HCT116 (cell line): ENCODE measurements at regions not wholly inside any gene's neighbourhood (a gene's known extent, or its start where the extent isn't known, plus 50 kb on each side); places are given as distances from the start of the nearest gene placed in this dataset.

Experiments
- ATAC-seq: fragments of 200-7000 bp; cut with Tn5 transposase; 2 replicates; pipeline ENCODE4 v1.9.1; 2020; ENCODE audit warnings: mild to moderate bottlenecking, moderate library complexity
- BruUV-seq: library from RNA; stranded (reverse); fragments of 400-500 nt; replicated peaks from 2 replicates; lab custom pipeline; 2021; lab: Mats Ljungman, UMichigan
- CTCF ChIA-PET: fragments of 300-600 bp; sonication (Branson Sonifier 250); formaldehyde crosslinking; loops from one replicate; lab custom pipeline; 2021; ENCODE audit warnings: antibody characterized with exemption; lab: Charles Lee
- POLR2A ChIA-PET: fragments of 300-600, 350-600 bp; sonication (Branson Sonifier 250); formaldehyde crosslinking; loops from one replicate; lab custom pipeline; 2021; ENCODE audit warnings: antibody characterized with exemption; lab: Charles Lee
- RAD21 ChIA-PET, 2 experiments: fragments of 300-600 bp; sonication (Branson Sonifier 250); formaldehyde crosslinking; loops; one replicate each; lab custom pipeline; 2023; ENCODE audit warnings: low total read pairs in 2 of 2; ENCODE audit not compliant: uncharacterized antibody in 2 of 2, unreplicated experiment in 2 of 2, low non-redundant PET in 1 of 2; lab: Charles Lee
- DNase-seq: peaks from one replicate; pipeline ENCODE4 v3.0.0-alpha.2; 2010; ENCODE audit warnings: low read depth, low spot score
- H2AFZ ChIP-seq: fragments of 200-600 bp; shearing (Covaris generic), sonication (generic); 2 replicates; pipeline ENCODE4 v1.6.1; 2017; ENCODE audit warnings: low read depth, mixed run types, mixed read lengths, antibody characterized with exemption, low read length; ENCODE audit not compliant: poor library complexity, severe bottlenecking
- H3K27ac ChIP-seq: 2 replicates; pipeline ENCODE4 v1.5.1; 2012; ENCODE audit warnings: low read depth, low read length
- H3K27me3 ChIP-seq: fragments of 200-600 bp; sonication (generic); 2 replicates; pipeline ENCODE4 v1.6.1; 2016; ENCODE audit warnings: mixed run types, low read length, mixed read lengths; ENCODE audit not compliant: insufficient read depth
- H3K36me3 ChIP-seq, 2 experiments: fragments of 200-500 bp in 1 of 2; fragments of 200-600 bp in 1 of 2; sonication (Bioruptor generic) in 1 of 2; sonication (generic) in 1 of 2; 2 replicates each; pipeline versions ENCODE4 v1.5.1 to v1.6.1; 2014 to 2016; ENCODE audit warnings: low read length in 2 of 2, inconsistent platforms in 1 of 2, mixed read lengths in 1 of 2, mixed run types in 1 of 2; ENCODE audit not compliant: insufficient read depth in 2 of 2, control insufficient read depth in 1 of 2
- H3K4me1 ChIP-seq, 2 experiments: fragments of 200-600 bp in 1 of 2; sonication (generic) in 1 of 2; 2 replicates each; pipeline versions ENCODE4 v1.5.1 to v1.6.1; 2012 to 2017; ENCODE audit warnings: low read length in 2 of 2, inconsistent platforms in 1 of 2, mild to moderate bottlenecking in 1 of 2, mixed read lengths in 1 of 2, mixed run types in 1 of 2, moderate library complexity in 1 of 2; ENCODE audit not compliant: insufficient read depth in 2 of 2, control insufficient read depth in 1 of 2
- H3K4me2 ChIP-seq: fragments of 200-600 bp; sonication (generic); 2 replicates; pipeline ENCODE4 v1.6.1; 2017; ENCODE audit warnings: mixed run types, low read length, mixed read lengths
- H3K4me3 ChIP-seq, 2 experiments: fragments of 200-600 bp in 1 of 2; sonication (generic) in 1 of 2; replicated peaks in 1 of 2; 2 replicates each; pipeline ENCODE4 v1.5.1; 2011 to 2016; ENCODE audit warnings: low read length in 2 of 2, control low read depth in 1 of 2, low read depth in 1 of 2, mild to moderate bottlenecking in 1 of 2, mixed read lengths in 1 of 2, mixed run types in 1 of 2
- H3K79me2 ChIP-seq: fragments of 200-600 bp; sonication (generic); 2 replicates; pipeline ENCODE4 v1.6.1; 2017; ENCODE audit warnings: mild to moderate bottlenecking, mixed run types, low read length, moderate library complexity, mixed read lengths; ENCODE audit not compliant: insufficient read depth
- H3K9ac ChIP-seq: fragments of 200-600 bp; sonication (generic); 2 replicates; pipeline ENCODE4 v1.6.1; 2016; ENCODE audit warnings: low read length, mixed read lengths
- H3K9me2 ChIP-seq: fragments of 200-600 bp; sonication (generic), shearing (Covaris generic); 2 replicates; pipeline ENCODE4 v1.6.1; 2017; ENCODE audit warnings: mixed run types, mild to moderate bottlenecking, moderate library complexity; ENCODE audit not compliant: insufficient read depth
- H3K9me3 ChIP-seq, 2 experiments: fragments of 200-500 bp in 1 of 2; fragments of 200-600 bp in 1 of 2; sonication (Bioruptor generic) in 1 of 2; sonication (generic) in 1 of 2; 2 replicates each; pipeline ENCODE4 v1.6.1; 2014 to 2017; ENCODE audit warnings: low read length in 2 of 2, mixed read lengths in 2 of 2, inconsistent platforms in 1 of 2, low read depth in 1 of 2, mild to moderate bottlenecking in 1 of 2, mixed run types in 1 of 2, moderate library complexity in 1 of 2; ENCODE audit not compliant: control insufficient read depth in 1 of 2, insufficient read depth in 1 of 2
- H4K20me1 ChIP-seq: fragments of 200-600 bp; sonication (generic), shearing (Covaris generic); 2 replicates; pipeline ENCODE4 v1.6.1; 2017; ENCODE audit warnings: mixed run types, mild to moderate bottlenecking, moderate library complexity; ENCODE audit not compliant: insufficient read depth
- CEBPB ChIP-seq: IDR thresholded peaks from 2 replicates; pipeline ENCODE4 v1.6.1; 2012; ENCODE audit warnings: low read depth
- ELF1 ChIP-seq: IDR thresholded peaks from 2 replicates; pipeline ENCODE4 v1.6.1; 2012; ENCODE audit warnings: low read depth, borderline replicate concordance
- EZH2 ChIP-seq: fragments of 200-600 bp; sonication (generic); IDR thresholded peaks from 2 replicates; pipeline ENCODE4 v1.6.1; 2017; ENCODE audit warnings: antibody characterized with exemption, mixed run types
- SIN3A ChIP-seq: IDR thresholded peaks from 2 replicates; pipeline ENCODE4 v1.6.1; 2012; ENCODE audit warnings: low read depth
- intact Hi-C: fragments of 100-400 bp; cut with micrococcal nuclease; formaldehyde crosslinking; loops from 2 replicates; pipeline ENCODE4 v1.10.0; 2022
- TF ChIP-seq, protein P1 (sequence below): IDR thresholded peaks from 2 replicates; pipeline ENCODE4 v1.6.1; 2012; ENCODE audit warnings: low read depth
- TF ChIP-seq, protein P2 (sequence below): IDR thresholded peaks from 2 replicates; pipeline ENCODE4 v1.6.1; 2012
- TF ChIP-seq, protein P3 (sequence below): IDR thresholded peaks from 2 replicates; pipeline ENCODE4 v1.6.1; 2012

DNA sequence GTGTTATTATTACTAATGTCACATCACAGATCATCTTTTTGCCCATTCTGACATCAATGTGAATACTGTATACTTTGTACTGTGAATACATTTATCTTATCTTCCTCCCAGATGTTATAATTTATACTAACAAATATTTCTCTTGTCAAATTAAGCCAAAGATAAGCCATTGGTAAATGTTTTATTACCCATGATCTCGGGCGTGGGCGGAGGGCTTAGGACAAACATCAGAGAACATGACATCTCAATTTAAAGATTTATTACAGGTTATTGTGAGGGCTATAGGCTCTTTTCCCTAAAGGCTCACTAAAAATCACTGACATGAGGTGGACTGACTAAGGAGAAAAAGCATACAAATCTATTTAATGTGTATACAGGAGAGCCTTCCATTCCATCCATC is 58.2 kb upstream of the DGKB start (continued):
- TF ChIP-seq, protein P1, sequence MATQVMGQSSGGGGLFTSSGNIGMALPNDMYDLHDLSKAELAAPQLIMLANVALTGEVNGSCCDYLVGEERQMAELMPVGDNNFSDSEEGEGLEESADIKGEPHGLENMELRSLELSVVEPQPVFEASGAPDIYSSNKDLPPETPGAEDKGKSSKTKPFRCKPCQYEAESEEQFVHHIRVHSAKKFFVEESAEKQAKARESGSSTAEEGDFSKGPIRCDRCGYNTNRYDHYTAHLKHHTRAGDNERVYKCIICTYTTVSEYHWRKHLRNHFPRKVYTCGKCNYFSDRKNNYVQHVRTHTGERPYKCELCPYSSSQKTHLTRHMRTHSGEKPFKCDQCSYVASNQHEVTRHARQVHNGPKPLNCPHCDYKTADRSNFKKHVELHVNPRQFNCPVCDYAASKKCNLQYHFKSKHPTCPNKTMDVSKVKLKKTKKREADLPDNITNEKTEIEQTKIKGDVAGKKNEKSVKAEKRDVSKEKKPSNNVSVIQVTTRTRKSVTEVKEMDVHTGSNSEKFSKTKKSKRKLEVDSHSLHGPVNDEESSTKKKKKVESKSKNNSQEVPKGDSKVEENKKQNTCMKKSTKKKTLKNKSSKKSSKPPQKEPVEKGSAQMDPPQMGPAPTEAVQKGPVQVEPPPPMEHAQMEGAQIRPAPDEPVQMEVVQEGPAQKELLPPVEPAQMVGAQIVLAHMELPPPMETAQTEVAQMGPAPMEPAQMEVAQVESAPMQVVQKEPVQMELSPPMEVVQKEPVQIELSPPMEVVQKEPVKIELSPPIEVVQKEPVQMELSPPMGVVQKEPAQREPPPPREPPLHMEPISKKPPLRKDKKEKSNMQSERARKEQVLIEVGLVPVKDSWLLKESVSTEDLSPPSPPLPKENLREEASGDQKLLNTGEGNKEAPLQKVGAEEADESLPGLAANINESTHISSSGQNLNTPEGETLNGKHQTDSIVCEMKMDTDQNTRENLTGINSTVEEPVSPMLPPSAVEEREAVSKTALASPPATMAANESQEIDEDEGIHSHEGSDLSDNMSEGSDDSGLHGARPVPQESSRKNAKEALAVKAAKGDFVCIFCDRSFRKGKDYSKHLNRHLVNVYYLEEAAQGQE = no peak
- TF ChIP-seq EZH2 (no peak), SIN3A (no peak)
- TF ChIP-seq, protein P2, sequence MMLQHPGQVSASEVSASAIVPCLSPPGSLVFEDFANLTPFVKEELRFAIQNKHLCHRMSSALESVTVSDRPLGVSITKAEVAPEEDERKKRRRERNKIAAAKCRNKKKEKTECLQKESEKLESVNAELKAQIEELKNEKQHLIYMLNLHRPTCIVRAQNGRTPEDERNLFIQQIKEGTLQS = no peak

DNA sequence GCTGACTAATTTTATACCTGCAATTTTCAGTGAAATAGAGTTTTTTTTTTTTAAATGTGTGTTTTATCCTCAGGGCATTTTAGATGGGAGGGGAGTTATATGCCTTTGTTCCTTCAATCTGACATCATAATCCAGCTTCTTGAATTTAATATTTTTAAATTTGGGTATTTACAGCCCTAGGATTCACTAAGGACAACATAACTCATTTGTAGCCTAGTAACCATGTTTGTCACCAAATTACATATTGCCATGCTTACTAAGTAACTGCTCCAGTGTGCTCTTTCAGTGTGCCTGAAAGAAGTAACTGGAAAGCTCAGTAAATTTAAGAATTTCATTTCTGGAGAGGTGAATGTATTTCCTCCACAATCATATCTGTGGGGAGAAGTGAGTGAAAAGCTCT is 56.8 kb upstream of the DGKB start:
- no peak overlapping the region for H3K27ac ChIP-seq
- H3K27me3 ChIP-seq = no peaks in the 10 kb centered on the region
- H3K9me3 ChIP-seq = no peaks in the 10 kb centered on the region
- H4K20me1 ChIP-seq = no peaks in the 10 kb centered on the region
- CTCF ChIA-PET = no interaction called here
- no peak overlapping the region for H2AFZ ChIP-seq
- no peak overlapping the region for H3K9ac ChIP-seq
- H3K4me3 ChIP-seq = no peak overlapping the region
- RAD21 ChIA-PET = no interaction called here
- H3K4me1 ChIP-seq = no peaks in the 10 kb centered on the region
- H3K36me3 ChIP-seq = no peaks in the 10 kb centered on the region
- TF ChIP-seq, protein P3, sequence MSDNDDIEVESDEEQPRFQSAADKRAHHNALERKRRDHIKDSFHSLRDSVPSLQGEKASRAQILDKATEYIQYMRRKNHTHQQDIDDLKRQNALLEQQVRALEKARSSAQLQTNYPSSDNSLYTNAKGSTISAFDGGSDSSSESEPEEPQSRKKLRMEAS = no peak
- TF ChIP-seq CEBPB = no peak
- TF ChIP-seq ELF1 = no peak
- no peak overlapping the region for H3K4me2 ChIP-seq
- intact Hi-C loops = no loop called here
- no peaks in the 10 kb centered on the region; the same call in 1 of the 2 replicates for H3K9me2 ChIP-seq
- no TSS peak for BruUV-seq
- POLR2A ChIA-PET = no interaction called here
- DNase-seq (no peak), ATAC-seq (no peak)
- no peaks in the 10 kb centered on the region for H3K79me2 ChIP-seq
